Prostate gland (tissue), 2 donors: ENCODE measurements at regions not wholly inside any gene's neighbourhood (a gene's known extent, or its start where the extent isn't known, plus 50 kb on each side); places are given as distances from the start of the nearest gene placed in this dataset.

Experiments
- POLR2A ChIP-seq: fragments of 450-650 bp; IDR thresholded peaks from one replicate; pipeline ENCODE4 v1.6.1; 2016; ENCODE audit warnings: antibody characterized with exemption, mild to moderate bottlenecking
- TF ChIP-seq, protein P1 (sequence below), 4 experiments: fragments of 200-600 bp in 2 of 4; fragments of 450-650 bp in 2 of 4; sonication (generic) in 2 of 4; IDR thresholded peaks; 1 replicate in 3 of 4; 2 replicates in 1 of 4; pipeline ENCODE4 v1.5.1; 2016 to 2019; ENCODE audit warnings: antibody characterized with exemption in 4 of 4, mild to moderate bottlenecking in 2 of 4, moderate library complexity in 2 of 4

GRCh38 chr3:3586336-3586735, 212.9 kb upstream of the LRRN1 start:
- TF ChIP-seq, protein P1, sequence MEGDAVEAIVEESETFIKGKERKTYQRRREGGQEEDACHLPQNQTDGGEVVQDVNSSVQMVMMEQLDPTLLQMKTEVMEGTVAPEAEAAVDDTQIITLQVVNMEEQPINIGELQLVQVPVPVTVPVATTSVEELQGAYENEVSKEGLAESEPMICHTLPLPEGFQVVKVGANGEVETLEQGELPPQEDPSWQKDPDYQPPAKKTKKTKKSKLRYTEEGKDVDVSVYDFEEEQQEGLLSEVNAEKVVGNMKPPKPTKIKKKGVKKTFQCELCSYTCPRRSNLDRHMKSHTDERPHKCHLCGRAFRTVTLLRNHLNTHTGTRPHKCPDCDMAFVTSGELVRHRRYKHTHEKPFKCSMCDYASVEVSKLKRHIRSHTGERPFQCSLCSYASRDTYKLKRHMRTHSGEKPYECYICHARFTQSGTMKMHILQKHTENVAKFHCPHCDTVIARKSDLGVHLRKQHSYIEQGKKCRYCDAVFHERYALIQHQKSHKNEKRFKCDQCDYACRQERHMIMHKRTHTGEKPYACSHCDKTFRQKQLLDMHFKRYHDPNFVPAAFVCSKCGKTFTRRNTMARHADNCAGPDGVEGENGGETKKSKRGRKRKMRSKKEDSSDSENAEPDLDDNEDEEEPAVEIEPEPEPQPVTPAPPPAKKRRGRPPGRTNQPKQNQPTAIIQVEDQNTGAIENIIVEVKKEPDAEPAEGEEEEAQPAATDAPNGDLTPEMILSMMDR (IDR thresholded peaks at IDR 0.05): no peak
- TF ChIP-seq POLR2A: no peak
